IMR-90 (cell line): ENCODE measurements at regions not wholly inside any gene's neighbourhood (a gene's known extent, or its start where the extent isn't known, plus 50 kb on each side); places are given as distances from the start of the nearest gene placed in this dataset.
A peak's percentile ranks its signal among the peaks of the same experiment; 100 is the strongest.

ENCODE experiments used
- ATAC-seq: fragments of 200-7000 bp; cut with Tn5 transposase; 2 replicates; pipeline ENCODE4 v1.9.1; 2020; ENCODE audit warnings: low read depth, mild to moderate bottlenecking, moderate library complexity
- BruUV-seq: library from RNA; stranded (reverse); fragments of 400-500 nt; replicated peaks from 2 replicates; lab custom pipeline; 2021; lab: Mats Ljungman, UMichigan
- CTCF ChIA-PET: fragments of 300-600 bp; formaldehyde crosslinking; extraction: SDS; loops from one replicate; lab custom pipeline; 2021; ENCODE audit warnings: antibody characterized with exemption; lab: Yijun Ruan, JAX
- POLR2A ChIA-PET: fragments of 300-600 bp; sonication (Branson Sonifier 250); formaldehyde crosslinking; loops from one replicate; lab custom pipeline; 2022; ENCODE audit warnings: antibody characterized with exemption; ENCODE audit not compliant: unreplicated experiment; lab: Charles Lee
- DNase-seq: peaks from one replicate; pipeline ENCODE4 v3.0.0; 2013
- H2AFZ ChIP-seq: replicated peaks from 2 replicates; pipeline ENCODE3; 2013; ENCODE audit warnings: low read length, mild to moderate bottlenecking; ENCODE audit not compliant: poor library complexity
- H2AK5ac ChIP-seq: 2 replicates; pipeline ENCODE4 v1.6.1; 2013; ENCODE audit warnings: low read depth, low read length, inconsistent platforms
- H2AK9ac ChIP-seq: replicated peaks from 2 replicates; pipeline ENCODE3; 2013; ENCODE audit warnings: mild to moderate bottlenecking, low read depth, low read length, moderate library complexity; ENCODE audit not compliant: poor library complexity
- H2BK120ac ChIP-seq: 2 replicates; pipeline ENCODE4 v1.6.1; 2013; ENCODE audit warnings: low read depth, low read length, inconsistent platforms
- H2BK15ac ChIP-seq: 3 replicates; pipeline ENCODE4 v1.6.1; 2013; ENCODE audit warnings: low read depth, low read length, inconsistent platforms
- H2BK20ac ChIP-seq: 2 replicates; pipeline ENCODE4 v1.6.1; 2013; ENCODE audit warnings: low read depth, mild to moderate bottlenecking, inconsistent platforms, low read length, moderate library complexity
- H2BK5ac ChIP-seq: 2 replicates; pipeline ENCODE4 v1.6.1; 2013; ENCODE audit warnings: mild to moderate bottlenecking, low read depth, low read length, inconsistent platforms; ENCODE audit not compliant: poor library complexity, severe bottlenecking
- H3K14ac ChIP-seq: replicated peaks from 2 replicates; pipeline ENCODE4 v1.6.1; 2013; ENCODE audit warnings: low read depth, low read length, inconsistent platforms
- H3K18ac ChIP-seq: 2 replicates; pipeline ENCODE4 v1.6.1; 2013; ENCODE audit warnings: low read depth, low read length, control low read depth
- H3K23ac ChIP-seq: 2 replicates; pipeline ENCODE4 v1.6.1; 2013; ENCODE audit warnings: low read depth, low read length, inconsistent platforms
- H3K27ac ChIP-seq: 2 replicates; pipeline ENCODE4 v1.5.1; 2013; ENCODE audit warnings: mild to moderate bottlenecking, control low read depth, low read length; ENCODE audit not compliant: insufficient read depth
- H3K27me3 ChIP-seq: 2 replicates; pipeline ENCODE4 v1.6.1; 2013; ENCODE audit warnings: low read length; ENCODE audit not compliant: control insufficient read depth, insufficient read depth
- H3K36me3 ChIP-seq: 2 replicates; pipeline ENCODE4 v1.6.1; 2013; ENCODE audit warnings: low read length, mixed read lengths; ENCODE audit not compliant: control insufficient read depth, insufficient read depth
- H3K4ac ChIP-seq: 2 replicates; pipeline ENCODE4 v1.6.1; 2013; ENCODE audit warnings: low read depth, low read length, inconsistent platforms
- H3K4me1 ChIP-seq: 2 replicates; pipeline ENCODE4 v1.6.1; 2013; ENCODE audit warnings: low read length, mixed read lengths; ENCODE audit not compliant: control insufficient read depth, insufficient read depth
- H3K4me2 ChIP-seq: 2 replicates; pipeline ENCODE4 v1.6.1; 2013; ENCODE audit warnings: low read depth, mild to moderate bottlenecking, control low read depth, low read length, moderate library complexity
- H3K4me3 ChIP-seq: 2 replicates; pipeline ENCODE4 v1.5.1; 2013; ENCODE audit warnings: low read depth, mild to moderate bottlenecking, control low read depth, low read length, moderate library complexity; ENCODE audit not compliant: insufficient read depth
- H3K56ac ChIP-seq: 2 replicates; pipeline ENCODE4 v1.6.1; 2013; ENCODE audit warnings: low read length, inconsistent platforms; ENCODE audit not compliant: insufficient read depth; ENCODE audit errors: extremely low read depth
- H3K79me1 ChIP-seq, 2 experiments: 2 replicates each; pipeline ENCODE4 v1.6.1; 2013; ENCODE audit warnings: low read length in 2 of 2, inconsistent platforms in 1 of 2, low read depth in 1 of 2
- H3K9ac ChIP-seq: 2 replicates; pipeline ENCODE4 v1.6.1; 2013; ENCODE audit warnings: low read depth, low read length, control low read depth
- H3K9me1 ChIP-seq: 2 replicates; pipeline ENCODE4 v1.6.1; 2013; ENCODE audit warnings: low read length, inconsistent platforms; ENCODE audit not compliant: insufficient read depth
- H3K9me3 ChIP-seq: 2 replicates; pipeline ENCODE4 v1.6.1; 2013; ENCODE audit warnings: low read length; ENCODE audit not compliant: control insufficient read depth, insufficient read depth
- H4K20me1 ChIP-seq: 2 replicates; pipeline ENCODE4 v1.6.1; 2013; ENCODE audit warnings: low read length, inconsistent platforms; ENCODE audit not compliant: insufficient read depth
- H4K5ac ChIP-seq: 2 replicates; pipeline ENCODE4 v1.6.1; 2013; ENCODE audit warnings: mild to moderate bottlenecking, low read depth, low read length, control low read depth
- H4K8ac ChIP-seq, 2 experiments: 2 replicates each; pipeline ENCODE4 v1.6.1; 2013; ENCODE audit warnings: low read depth in 2 of 2, low read length in 2 of 2, control low read depth in 1 of 2, inconsistent platforms in 1 of 2
- H4K91ac ChIP-seq: 2 replicates; pipeline ENCODE4 v1.6.1; 2013; ENCODE audit warnings: low read depth, low read length, inconsistent platforms; ENCODE audit not compliant: insufficient read depth
- BHLHE40 ChIP-seq: fragments of 150-350 bp; IDR thresholded peaks from 2 replicates; pipeline ENCODE4 v1.6.1; 2016; ENCODE audit warnings: mild to moderate bottlenecking, low read depth, low read length
- CEBPB ChIP-seq: IDR thresholded peaks from 2 replicates; pipeline ENCODE4 v1.6.1; 2012; ENCODE audit warnings: low read depth, low read length, improper control_type of control experiment
- CHD1 ChIP-seq: IDR thresholded peaks from 2 replicates; pipeline ENCODE4 v1.6.1; 2012; ENCODE audit warnings: low read depth, low read length, improper control_type of control experiment
- CTCF ChIP-seq: conservative IDR thresholded peaks from 2 replicates; pipeline ENCODE4 v1.5.1; 2012; ENCODE audit warnings: mild to moderate bottlenecking, low read depth, low read length, improper control_type of control experiment
- FOS ChIP-seq: fragments of 150-350 bp; IDR thresholded peaks from 2 replicates; pipeline ENCODE4 v1.6.1; 2016; ENCODE audit warnings: low read depth, low read length
- MAFK ChIP-seq: IDR thresholded peaks from 2 replicates; pipeline ENCODE4 v1.6.1; 2012; ENCODE audit warnings: low read depth, low read length, improper control_type of control experiment
- MAZ ChIP-seq: IDR thresholded peaks from 2 replicates; pipeline ENCODE4 v1.6.1; 2012; ENCODE audit warnings: low read depth, mild to moderate bottlenecking, low read length, improper control_type of control experiment, moderate library complexity, borderline replicate concordance
- MXI1 ChIP-seq: IDR thresholded peaks from 2 replicates; pipeline ENCODE4 v1.6.1; 2012; ENCODE audit warnings: low read depth, mild to moderate bottlenecking, low read length, moderate library complexity, borderline replicate concordance
- POLR2A ChIP-seq: IDR thresholded peaks from 2 replicates; pipeline ENCODE4 v1.6.1; 2012; ENCODE audit warnings: mild to moderate bottlenecking, low read depth, low read length
- RAD21 ChIP-seq: IDR thresholded peaks from 2 replicates; pipeline ENCODE4 v1.6.1; 2012; ENCODE audit warnings: low read length, improper control_type of control experiment
- RCOR1 ChIP-seq: IDR thresholded peaks from 2 replicates; pipeline ENCODE4 v1.6.1; 2012; ENCODE audit warnings: mild to moderate bottlenecking, low read length, improper control_type of control experiment; ENCODE audit not compliant: insufficient replicate concordance
- RFX5 ChIP-seq: IDR thresholded peaks from 2 replicates; pipeline ENCODE4 v1.8.0; 2012; ENCODE audit warnings: low read depth, mild to moderate bottlenecking, low read length, moderate library complexity
- SMC3 ChIP-seq: fragments of 150-350 bp; IDR thresholded peaks from 2 replicates; pipeline ENCODE4 v1.6.1; 2016; ENCODE audit warnings: low read depth, mild to moderate bottlenecking, antibody characterized with exemption, low read length, moderate library complexity
- USF2 ChIP-seq: fragments of 150-350 bp; IDR thresholded peaks from 2 replicates; pipeline ENCODE4 v1.6.1; 2017; ENCODE audit warnings: mild to moderate bottlenecking, antibody characterized with exemption, low read length, low read depth
- WGBS, 2 experiments: methylation state at CpG; one replicate each; pipeline versions ENCODE4 v1.1.5 to v1.1.7; 2013; ENCODE audit warnings: missing lambda C conversion rate in 2 of 2; ENCODE audit not compliant: insufficient read length in 1 of 2; ENCODE audit errors: extremely low coverage in 2 of 2; 5-methylcytosine and 5-hydroxymethylcytosine counted together
- dilution Hi-C: fragments of 300-500 bp; cut with HindIII; formaldehyde crosslinking; loops from one replicate; pipeline ENCODE4 v1.14.3; 2018; ENCODE audit warnings: low sequenced_read_pairs; ENCODE audit not compliant: unreplicated experiment
- in situ Hi-C: fragments of 300-500 bp; cut with MboI; formaldehyde crosslinking; loops from 3 replicates; pipeline ENCODE4 v1.14.3; 2019; ENCODE audit warnings: low sequenced_read_pairs, inconsistent platforms, mixed read lengths
- intact Hi-C: fragments of 100-400 bp; cut with micrococcal nuclease; formaldehyde crosslinking; loops from 2 replicates; pipeline ENCODE4 v1.10.0; 2022

GRCh38 chr3:190716961-190717360, 145.5 kb downstream of the GMNC start:
- no peak overlapping the region for H3K56ac ChIP-seq
- no peak overlapping the region for H3K9ac ChIP-seq
- no peak overlapping the region for H2BK120ac ChIP-seq
- no peak overlapping the region for H3K27ac ChIP-seq
- no peak overlapping the region for H2BK15ac ChIP-seq
- no peak overlapping the region for H3K4me2 ChIP-seq
- ATAC-seq (no peak), DNase-seq (no peak)
- H3K4me3 ChIP-seq, result no peak overlapping the region
- H3K79me1 ChIP-seq, result no peaks in the 10 kb centered on the region
- no peak overlapping the region for H3K4ac ChIP-seq
- in situ Hi-C loops, result no loop called here
- no peak overlapping the region for H2AK9ac ChIP-seq
- H2BK5ac ChIP-seq, result no peak overlapping the region
- H3K23ac ChIP-seq, result no peak overlapping the region
- H4K8ac ChIP-seq, result no peak overlapping the region
- H4K91ac ChIP-seq, result no peak overlapping the region
- dilution Hi-C loops, result no loop called here
- ChIA-PET CTCF (interaction anchor here (0.7 to 1.2 kb wide), 2 partner anchors 13 to 21 kb away, joined by 3 to 4 read pairs; no protein-coding TSS in a partner anchor), POLR2A (no interaction called here)
- H2AFZ ChIP-seq, result no peak overlapping the region
- no CpG with 5 or more reads among the region's 3 CpGs for WGBS, 2 experiments
- H2AK5ac ChIP-seq, result no peak overlapping the region; the same call in 1 of the 2 replicates
- H3K27me3 ChIP-seq, result no peaks in the 10 kb centered on the region
- TF ChIP-seq BHLHE40 (no peak), CHD1 (no peak), MAFK (no peak), RAD21 (no peak), POLR2A (no peak), RCOR1 (no peak), SMC3 (no peak), CTCF (no peak), FOS (no peak), CEBPB (no peak), MXI1 (no peak), USF2 (no peak), RFX5 (no peak), MAZ (no peak)
- H4K5ac ChIP-seq, result no peak overlapping the region; the same call in 1 of the 2 replicates
- peaks cover 10% of the 10 kb centered on the region for H3K4me1 ChIP-seq
- no peaks in the 10 kb centered on the region for H4K20me1 ChIP-seq
- H3K9me3 ChIP-seq, result no peaks in the 10 kb centered on the region
- BruUV-seq, result no TSS peak
- peak overlapping the region; percentile 78 for H3K18ac ChIP-seq
- 0 out of 2 replicates have a peak, but pooled peaks cover 4% of the 10 kb centered on the region for H3K9me1 ChIP-seq
- no peak overlapping the region for H2BK20ac ChIP-seq
- H3K36me3 ChIP-seq, result no peaks in the 10 kb centered on the region
- H3K14ac ChIP-seq, result no peak overlapping the region
- intact Hi-C loops, result no loop called here
